ENCODE measurements at regions not wholly inside any gene's neighbourhood (a gene's known extent, or its start where the extent isn't known, plus 50 kb on each side); places are given as distances from the start of the nearest gene placed in this dataset.

DNA sequence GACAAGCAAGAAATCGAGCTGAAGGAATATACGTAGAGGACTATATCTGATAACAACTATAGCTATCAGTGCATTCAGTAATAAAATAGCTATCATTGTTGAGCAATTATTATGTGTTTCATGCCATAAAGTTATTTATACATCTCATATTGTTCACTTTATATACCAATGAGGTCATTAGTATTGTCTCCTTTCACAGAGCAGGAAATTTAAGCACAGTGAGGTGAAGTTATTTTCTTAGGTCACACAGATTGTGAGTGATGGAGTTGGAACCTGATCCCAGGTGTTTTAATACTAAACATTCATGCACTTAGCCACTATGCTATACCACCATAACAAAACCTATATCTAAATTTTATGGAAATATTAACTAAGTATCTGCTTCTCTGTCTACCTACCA lies 180.5 kb upstream of the DPYD start:
- TF ChIP-seq, protein P1, sequence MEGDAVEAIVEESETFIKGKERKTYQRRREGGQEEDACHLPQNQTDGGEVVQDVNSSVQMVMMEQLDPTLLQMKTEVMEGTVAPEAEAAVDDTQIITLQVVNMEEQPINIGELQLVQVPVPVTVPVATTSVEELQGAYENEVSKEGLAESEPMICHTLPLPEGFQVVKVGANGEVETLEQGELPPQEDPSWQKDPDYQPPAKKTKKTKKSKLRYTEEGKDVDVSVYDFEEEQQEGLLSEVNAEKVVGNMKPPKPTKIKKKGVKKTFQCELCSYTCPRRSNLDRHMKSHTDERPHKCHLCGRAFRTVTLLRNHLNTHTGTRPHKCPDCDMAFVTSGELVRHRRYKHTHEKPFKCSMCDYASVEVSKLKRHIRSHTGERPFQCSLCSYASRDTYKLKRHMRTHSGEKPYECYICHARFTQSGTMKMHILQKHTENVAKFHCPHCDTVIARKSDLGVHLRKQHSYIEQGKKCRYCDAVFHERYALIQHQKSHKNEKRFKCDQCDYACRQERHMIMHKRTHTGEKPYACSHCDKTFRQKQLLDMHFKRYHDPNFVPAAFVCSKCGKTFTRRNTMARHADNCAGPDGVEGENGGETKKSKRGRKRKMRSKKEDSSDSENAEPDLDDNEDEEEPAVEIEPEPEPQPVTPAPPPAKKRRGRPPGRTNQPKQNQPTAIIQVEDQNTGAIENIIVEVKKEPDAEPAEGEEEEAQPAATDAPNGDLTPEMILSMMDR (IDR thresholded peaks at IDR 0.05): no peak
- TF ChIP-seq FOSL2 (IDR thresholded peaks at IDR 0.05; ENCODE audit: borderline replicate concordance, low read depth): no peak
- no peak for TF ChIP-seq MEF2A (IDR thresholded peaks at IDR 0.05; ENCODE audit: borderline replicate concordance, low read depth)
- TF ChIP-seq JUND (IDR thresholded peaks at IDR 0.05): no peak
- no peak for TF ChIP-seq RCOR1 (IDR thresholded peaks at IDR 0.05; ENCODE audit: low read length)
- no peak for TF ChIP-seq POLR2AphosphoS5 (IDR thresholded peaks at IDR 0.05; ENCODE audit: low read depth, low read length)
